Testis (tissue), 2 donors: ENCODE measurements at regions not wholly inside any gene's neighbourhood (a gene's known extent, or its start where the extent isn't known, plus 50 kb on each side); places are given as distances from the start of the nearest gene placed in this dataset.

ENCODE experiments used
- DNase-seq: peaks from one replicate; pipeline ENCODE4 v3.0.0-alpha.2; 2019
- H3K27ac ChIP-seq, 2 donors: fragments of 200-600 bp; sonication (generic); one replicate each; pipeline ENCODE4 v1.5.1; 2019
- H3K27me3 ChIP-seq: fragments of 200-600 bp; sonication (generic); one replicate; pipeline ENCODE4 v1.5.1; 2019
- H3K36me3 ChIP-seq: fragments of 200-600 bp; sonication (generic); one replicate; pipeline ENCODE4 v1.5.1; 2017; ENCODE audit warnings: low read depth; ENCODE audit errors: missing control alignments
- H3K4me1 ChIP-seq: fragments of 200-600 bp; sonication (generic); one replicate; pipeline ENCODE4 v1.5.1; 2019
- H3K4me3 ChIP-seq, 2 donors: fragments of 200-600 bp; sonication (generic); one replicate each; pipeline ENCODE4 v1.5.1; 2017 to 2019
- H3K9me3 ChIP-seq: fragments of 200-600 bp; sonication (generic); one replicate; pipeline ENCODE4 v1.5.1; 2017
- POLR2A ChIP-seq: fragments of 450-650 bp; IDR thresholded peaks from one replicate; pipeline ENCODE4 v1.6.1; 2017; ENCODE audit warnings: antibody characterized with exemption, mild to moderate bottlenecking, moderate library complexity
- WGBS, 2 donors: methylation state at CpG; one replicate each; pipeline ENCODE4 v1.1.5; 2018; 5-methylcytosine and 5-hydroxymethylcytosine counted together
- intact Hi-C: fragments of 100-400 bp; cut with DNase I; formaldehyde crosslinking; loops from one replicate; pipeline ENCODE4 v1.15.1; 2023; ENCODE audit warnings: low total_unique reads
- TF ChIP-seq, protein P1 (sequence below), 3 experiments: fragments of 450-650 bp in 2 of 3; fragments of 200-600 bp in 1 of 3; sonication (generic) in 1 of 3; IDR thresholded peaks; one replicate each; pipeline ENCODE4 v1.5.1; 2016 to 2019; ENCODE audit warnings: antibody characterized with exemption in 3 of 3, mild to moderate bottlenecking in 2 of 3, moderate library complexity in 1 of 3

DNA sequence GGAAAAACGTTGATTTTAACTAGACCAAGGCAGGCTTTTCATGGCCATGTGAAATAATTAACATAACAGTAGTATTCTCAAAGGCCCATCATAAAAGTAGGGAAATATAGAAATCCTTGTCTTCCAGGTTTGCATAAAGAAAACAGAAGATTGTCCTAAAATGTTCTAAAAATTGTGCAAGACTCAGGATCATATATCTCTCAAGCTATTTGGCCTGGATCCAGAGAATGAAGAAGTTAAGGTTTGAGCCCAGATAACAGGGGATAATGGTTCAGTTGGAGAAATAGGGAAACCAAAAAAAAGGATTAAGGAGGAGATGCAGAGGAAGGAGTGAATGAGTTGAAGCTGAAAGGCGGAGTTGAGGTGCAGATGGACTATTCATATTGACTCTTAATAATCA, 555.5 kb upstream of the NR5A2 start:
- no peak for DNase-seq
- WGBS, 2 donors, result 81 to 88% methylated on average over 2 of the region's 2 CpGs
- H3K4me1 ChIP-seq, result no peaks in the 10 kb centered on the region
- no peak overlapping the region for H3K4me3 ChIP-seq
- H3K36me3 ChIP-seq, result no peaks in the 10 kb centered on the region
- intact Hi-C loops, result no loop called here
- H3K9me3 ChIP-seq, result no peaks in the 10 kb centered on the region
- TF ChIP-seq, protein P1, sequence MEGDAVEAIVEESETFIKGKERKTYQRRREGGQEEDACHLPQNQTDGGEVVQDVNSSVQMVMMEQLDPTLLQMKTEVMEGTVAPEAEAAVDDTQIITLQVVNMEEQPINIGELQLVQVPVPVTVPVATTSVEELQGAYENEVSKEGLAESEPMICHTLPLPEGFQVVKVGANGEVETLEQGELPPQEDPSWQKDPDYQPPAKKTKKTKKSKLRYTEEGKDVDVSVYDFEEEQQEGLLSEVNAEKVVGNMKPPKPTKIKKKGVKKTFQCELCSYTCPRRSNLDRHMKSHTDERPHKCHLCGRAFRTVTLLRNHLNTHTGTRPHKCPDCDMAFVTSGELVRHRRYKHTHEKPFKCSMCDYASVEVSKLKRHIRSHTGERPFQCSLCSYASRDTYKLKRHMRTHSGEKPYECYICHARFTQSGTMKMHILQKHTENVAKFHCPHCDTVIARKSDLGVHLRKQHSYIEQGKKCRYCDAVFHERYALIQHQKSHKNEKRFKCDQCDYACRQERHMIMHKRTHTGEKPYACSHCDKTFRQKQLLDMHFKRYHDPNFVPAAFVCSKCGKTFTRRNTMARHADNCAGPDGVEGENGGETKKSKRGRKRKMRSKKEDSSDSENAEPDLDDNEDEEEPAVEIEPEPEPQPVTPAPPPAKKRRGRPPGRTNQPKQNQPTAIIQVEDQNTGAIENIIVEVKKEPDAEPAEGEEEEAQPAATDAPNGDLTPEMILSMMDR (IDR thresholded peaks at IDR 0.05), result no peak
- no peak for TF ChIP-seq POLR2A
- no peak overlapping the region for H3K27ac ChIP-seq
- H3K27me3 ChIP-seq, result no peaks in the 10 kb centered on the region

DNA sequence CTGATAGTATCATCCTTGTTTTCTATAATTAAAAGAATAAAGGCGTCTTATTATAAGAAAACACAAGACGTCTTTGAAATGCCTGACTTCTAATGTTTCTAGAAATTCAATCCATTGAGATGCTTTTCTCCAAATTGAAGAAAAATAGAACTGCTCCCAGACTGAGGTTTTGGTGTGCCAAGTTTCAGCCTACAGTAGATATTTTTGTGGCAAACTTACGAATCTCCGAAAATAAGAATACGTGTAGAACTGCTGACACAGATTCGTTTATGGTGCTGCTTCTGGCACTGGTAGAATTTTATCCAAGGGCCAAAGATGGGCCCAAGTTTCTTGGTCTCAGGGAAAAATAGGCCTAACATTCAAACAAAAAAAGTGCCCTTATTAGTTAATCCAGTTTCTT, 554.5 kb upstream of the NR5A2 start:
- DNase-seq, result no peak
- intact Hi-C loops, result no loop called here

DNA sequence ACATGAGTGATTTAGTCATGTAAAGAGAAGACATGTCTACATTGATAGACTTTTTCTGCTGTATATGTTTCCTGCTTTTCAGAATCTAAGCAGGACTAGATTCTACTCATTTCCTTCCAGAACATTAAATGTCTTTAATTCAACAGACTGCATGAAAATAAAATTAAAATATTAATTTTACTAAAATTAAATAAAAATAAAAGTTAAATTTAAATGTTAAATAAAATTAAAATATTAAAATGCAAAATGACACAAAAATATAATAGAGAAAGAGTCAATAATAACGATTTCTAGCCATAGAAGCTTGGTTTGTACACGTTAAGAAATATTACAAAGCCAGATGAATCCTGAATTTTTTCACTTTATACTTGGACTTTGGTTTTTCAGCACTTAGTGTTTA, 552.8 kb upstream of the NR5A2 start:
- no peak for DNase-seq
- intact Hi-C loops, result no loop called here
- no peaks in the 10 kb centered on the region for H3K4me1 ChIP-seq
- no peaks in the 10 kb centered on the region for H3K9me3 ChIP-seq
- TF ChIP-seq, protein P1 (IDR thresholded peaks at IDR 0.05), result no peak
- no peak for TF ChIP-seq POLR2A
- WGBS, 2 donors, result 78 to 87% methylated on average over 2 of the region's 2 CpGs
- H3K27me3 ChIP-seq, result no peaks in the 10 kb centered on the region
- no peaks in the 10 kb centered on the region for H3K36me3 ChIP-seq
- no peak overlapping the region for H3K4me3 ChIP-seq
- no peak overlapping the region for H3K27ac ChIP-seq

More for the DNA sequence above, 554.5 kb upstream of the NR5A2 start:
- Histone ChIP-seq H3K36me3 (no peaks in the 10 kb centered on the region), H3K27ac (no peak overlapping the region), H3K9me3 (no peaks in the 10 kb centered on the region), H3K4me3 (no peak overlapping the region), H3K27me3 (no peaks in the 10 kb centered on the region), H3K4me1 (no peaks in the 10 kb centered on the region)
- no peak for TF ChIP-seq POLR2A
- TF ChIP-seq, protein P1 (IDR thresholded peaks at IDR 0.05), result no peak
- WGBS, 2 donors, result 85 to 88% methylated on average over 6 of the region's 6 CpGs

DNA sequence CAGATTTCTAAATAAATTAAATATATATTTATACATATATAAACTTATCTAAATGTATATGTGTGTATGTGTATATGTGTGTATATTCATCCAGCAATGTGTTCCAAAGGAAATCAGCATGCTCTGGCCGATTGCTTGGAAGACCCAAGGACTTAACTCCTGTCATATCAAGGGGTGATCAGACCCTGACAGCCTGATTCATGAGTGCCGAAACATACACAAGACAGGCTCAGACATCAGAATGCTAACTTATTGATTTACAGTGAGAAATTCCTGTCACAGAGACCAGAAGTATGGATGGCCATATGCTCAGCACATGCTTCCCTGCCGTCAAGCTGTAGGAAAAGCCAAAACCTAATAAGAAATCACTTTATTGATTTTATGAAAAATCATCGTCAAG, 545.1 kb upstream of the NR5A2 start:
- Histone ChIP-seq H3K27ac (no peak overlapping the region), H3K27me3 (no peaks in the 10 kb centered on the region), H3K4me1 (no peaks in the 10 kb centered on the region), H3K9me3 (no peaks in the 10 kb centered on the region), H3K4me3 (no peak overlapping the region), H3K36me3 (no peaks in the 10 kb centered on the region)
- WGBS, 2 donors, result 91 to 97% methylated on average over 4 of the region's 4 CpGs
- DNase-seq, result no peak
- TF ChIP-seq, protein P1 (IDR thresholded peaks at IDR 0.05), result no peak
- TF ChIP-seq POLR2A, result no peak
- intact Hi-C loops, result no loop called here

DNA sequence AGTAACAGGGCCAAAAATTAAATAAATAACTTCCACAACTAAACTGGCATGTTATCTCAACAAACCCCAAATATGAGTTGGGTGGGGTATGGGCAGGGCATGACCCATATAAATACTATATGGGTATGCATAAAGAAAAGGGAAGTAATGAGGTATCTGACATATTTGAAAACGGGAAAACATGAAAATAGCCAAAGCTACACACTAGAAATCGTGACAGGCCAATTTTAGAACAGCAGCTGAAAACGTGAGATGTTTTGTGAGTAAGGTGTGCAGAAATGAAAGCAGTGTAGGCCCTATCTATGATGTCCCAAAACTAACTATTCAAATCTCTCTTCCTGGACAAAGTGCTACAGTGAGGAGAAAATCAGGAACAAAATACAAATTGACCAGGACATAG, 537.9 kb upstream of the NR5A2 start:
- no peaks in the 10 kb centered on the region for H3K27me3 ChIP-seq
- no peak overlapping the region for H3K4me3 ChIP-seq
- no peaks in the 10 kb centered on the region for H3K36me3 ChIP-seq
- TF ChIP-seq POLR2A, result no peak
- TF ChIP-seq, protein P1 (IDR thresholded peaks at IDR 0.05), result no peak
- 80 to 90% methylated on average over 3 of the region's 3 CpGs for WGBS, 2 donors
- no peaks in the 10 kb centered on the region for H3K9me3 ChIP-seq
- no peaks in the 10 kb centered on the region for H3K4me1 ChIP-seq
- no peak for DNase-seq
- intact Hi-C loops, result no loop called here
- no peak overlapping the region for H3K27ac ChIP-seq
